ENCODE measurements at regions not wholly inside any gene's neighbourhood (a gene's known extent, or its start where the extent isn't known, plus 50 kb on each side); places are given as distances from the start of the nearest gene placed in this dataset. TPM values are rescaled to one million over a fixed set of nuclear protein-coding genes. Genes with fewer than 3 reads are reported as not detected.

Small RNAs in the stretch of these regions (small RNA-seq; reads per million reads assigned to genes)
- gene AL161669.2 (ENCODE audit: low replicate concordance) = not detected

Measured in GM23338 (cell line).